OCI-LY7 (cell line): ENCODE measurements at regions not wholly inside any gene's neighbourhood (a gene's known extent, or its start where the extent isn't known, plus 50 kb on each side); places are given as distances from the start of the nearest gene placed in this dataset.

Source experiments
- BruUV-seq: library from RNA; stranded (reverse); fragments of 400-500 nt; replicated peaks from 2 replicates; lab custom pipeline; 2021; lab: Mats Ljungman, UMichigan
- CTCF ChIA-PET: fragments of 300-600 bp; sonication (Branson Sonifier 250); formaldehyde crosslinking; loops from one replicate; lab custom pipeline; 2022; ENCODE audit warnings: antibody characterized with exemption; ENCODE audit not compliant: unreplicated experiment; lab: Charles Lee
- POLR2A ChIA-PET: fragments of 300-600 bp; sonication (Branson Sonifier 250); formaldehyde crosslinking; loops from one replicate; lab custom pipeline; 2022; ENCODE audit warnings: antibody characterized with exemption; lab: Charles Lee
- DNase-seq: peaks from one replicate; pipeline ENCODE4 v3.0.0-alpha.2; 2015; ENCODE audit warnings: low spot score
- H2AFZ ChIP-seq: fragments of 200-600 bp; sonication (generic), shearing (Covaris generic); 2 replicates; pipeline ENCODE4 v1.6.1; 2014; ENCODE audit warnings: mild to moderate bottlenecking, antibody characterized with exemption, low read length, moderate library complexity
- H3K27ac ChIP-seq: fragments of 200-600 bp; sonication (generic); 2 replicates; pipeline ENCODE4 v1.5.1; 2014; ENCODE audit warnings: mixed run types, low read depth, mild to moderate bottlenecking, moderate library complexity, low read length, inconsistent platforms; ENCODE audit not compliant: poor library complexity, severe bottlenecking
- H3K36me3 ChIP-seq: fragments of 200-600 bp; sonication (generic); 2 replicates; pipeline ENCODE4 v1.6.1; 2014; ENCODE audit warnings: mild to moderate bottlenecking, antibody characterized with exemption, low read length, moderate library complexity, mixed read lengths; ENCODE audit not compliant: insufficient read depth
- H3K4me1 ChIP-seq: fragments of 200-600 bp; sonication (generic); 2 replicates; pipeline ENCODE4 v1.5.1; 2014; ENCODE audit warnings: mild to moderate bottlenecking, low read length; ENCODE audit not compliant: insufficient read depth, poor library complexity, severe bottlenecking
- H3K4me2 ChIP-seq: fragments of 200-600 bp; sonication (generic); 2 replicates; pipeline ENCODE4 v1.6.1; 2014; ENCODE audit warnings: mild to moderate bottlenecking, low read length
- H3K4me3 ChIP-seq: fragments of 200-600 bp; sonication (generic); 2 replicates; pipeline ENCODE4 v1.5.1; 2014; ENCODE audit warnings: mild to moderate bottlenecking, low read depth, low read length; ENCODE audit not compliant: poor library complexity, severe bottlenecking
- H3K79me2 ChIP-seq: fragments of 200-600 bp; sonication (generic); 2 replicates; pipeline ENCODE4 v1.6.1; 2016; ENCODE audit warnings: low read depth, mild to moderate bottlenecking, low read length, moderate library complexity, mixed read lengths; ENCODE audit not compliant: insufficient read depth
- H3K9me2 ChIP-seq: fragments of 200-600 bp; sonication (generic); 2 replicates; pipeline ENCODE4 v1.6.1; 2016; ENCODE audit warnings: mild to moderate bottlenecking, low read length, mixed read lengths; ENCODE audit not compliant: insufficient read depth
- H3K9me3 ChIP-seq: fragments of 200-600 bp; sonication (generic); 2 replicates; pipeline ENCODE4 v1.6.1; 2014; ENCODE audit warnings: mild to moderate bottlenecking, mixed run types, low read length, mixed read lengths
- H4K20me1 ChIP-seq: fragments of 200-600 bp; sonication (generic); 2 replicates; pipeline ENCODE4 v1.6.1; 2014; ENCODE audit warnings: mild to moderate bottlenecking, antibody characterized with exemption, low read length, moderate library complexity, mixed read lengths; ENCODE audit not compliant: insufficient read depth
- CTCF ChIP-seq: fragments of 200-600 bp; sonication (generic); conservative IDR thresholded peaks from 2 replicates; pipeline ENCODE4 v1.5.1; 2014; ENCODE audit warnings: mild to moderate bottlenecking, antibody characterized with exemption, low read length, moderate library complexity, mixed read lengths
- EZH2phosphoT487 ChIP-seq: fragments of 200-600 bp; sonication (generic); IDR thresholded peaks from 2 replicates; pipeline ENCODE4 v1.6.1; 2018; ENCODE audit warnings: low read depth, borderline replicate concordance, mild to moderate bottlenecking, mixed run types, antibody characterized with exemption, low read length, moderate library complexity, mixed read lengths
- intact Hi-C: fragments of 100-400 bp; cut with micrococcal nuclease; formaldehyde crosslinking; loops from one replicate; pipeline ENCODE4 v1.10.0; 2022; ENCODE audit not compliant: unreplicated experiment

- Histone ChIP-seq H3K9me2 (no peaks in the 10 kb centered on the region), H3K36me3 (no peaks in the 10 kb centered on the region), H3K4me1 (no peaks in the 10 kb centered on the region), H2AFZ (no peak overlapping the region), H3K4me2 (no peak overlapping the region), H3K4me3 (no peak overlapping the region), H3K27ac (no peak overlapping the region), H3K9me3 (no peaks in the 10 kb centered on the region), H3K79me2 (no peaks in the 10 kb centered on the region), H4K20me1 (no peaks in the 10 kb centered on the region)
- TF ChIP-seq EZH2phosphoT487 (no peak), CTCF (no peak)
- BruUV-seq = no TSS peak
- ChIA-PET CTCF (no interaction called here), POLR2A (no interaction called here)
- intact Hi-C loops = no loop called here
- DNase-seq = no peak
Measured at GRCh38 chr17:63314761-63315160, 131.3 kb downstream of the CYB561 start.

GRCh38 chr17:63316100-63316499, 130.0 kb downstream of the CYB561 start:
- Histone ChIP-seq H3K9me3 (no peaks in the 10 kb centered on the region), H3K27ac (no peak overlapping the region), H3K36me3 (no peaks in the 10 kb centered on the region), H3K9me2 (no peaks in the 10 kb centered on the region), H3K4me3 (no peak overlapping the region), H3K4me2 (no peak overlapping the region), H3K79me2 (no peaks in the 10 kb centered on the region), H3K4me1 (no peaks in the 10 kb centered on the region), H4K20me1 (no peaks in the 10 kb centered on the region), H2AFZ (no peak overlapping the region)
- TF ChIP-seq EZH2phosphoT487 (no peak), CTCF (no peak)
- POLR2A ChIA-PET = no interaction called here
- CTCF ChIA-PET = no interaction called here
- intact Hi-C loops = no loop called here
- no peak for DNase-seq
- no TSS peak for BruUV-seq

- no TSS peak for BruUV-seq
- Histone ChIP-seq H3K4me1 (no peaks in the 10 kb centered on the region), H3K79me2 (no peaks in the 10 kb centered on the region), H3K9me2 (no peaks in the 10 kb centered on the region), H3K27ac (no peak overlapping the region), H3K36me3 (no peaks in the 10 kb centered on the region), H4K20me1 (no peaks in the 10 kb centered on the region), H3K9me3 (no peaks in the 10 kb centered on the region), H3K4me3 (no peak overlapping the region), H3K4me2 (no peak overlapping the region), H2AFZ (no peak overlapping the region)
- CTCF ChIA-PET = no interaction called here
- TF ChIP-seq EZH2phosphoT487 (no peak), CTCF (no peak)
- POLR2A ChIA-PET = interaction anchor here (0.6 kb wide), 1 partner anchor 145 kb away, joined by 4 read pairs; no protein-coding TSS in a partner anchor
- intact Hi-C loops = no loop called here
- DNase-seq = no peak
Measured at GRCh38 chr17:63317166-63317840, 128.8 kb downstream of the CYB561 start.
